ENCODE measurements at regions not wholly inside any gene's neighbourhood (a gene's known extent, or its start where the extent isn't known, plus 50 kb on each side); places are given as distances from the start of the nearest gene placed in this dataset.

GRCh38 chr4:65120287-65120686, 550.0 kb downstream of the EPHA5 start:
- no peak for TF ChIP-seq POLR2A (IDR thresholded peaks at IDR 0.05)
- no peak for TF ChIP-seq CTCF (IDR thresholded peaks at IDR 0.05)
- no peak for DNase-seq

GRCh38 chr4:65102419-65102818, 567.9 kb downstream of the EPHA5 start:
- H3K36me3 ChIP-seq: no peaks in the 10 kb centered on the region
- TF ChIP-seq CTCF (IDR thresholded peaks at IDR 0.05) (no peak), POLR2A (IDR thresholded peaks at IDR 0.05) (no peak)
- no peak overlapping the region for H3K4me3 ChIP-seq
- no peak overlapping the region for H3K27ac ChIP-seq
- DNase-seq: no peak
- no peaks in the 10 kb centered on the region for H3K4me1 ChIP-seq
- H3K9me3 ChIP-seq: no peaks in the 10 kb centered on the region
- no peaks in the 10 kb centered on the region for H3K27me3 ChIP-seq

More at GRCh38 chr4:65120287-65120686, 550.0 kb downstream of the EPHA5 start:
- H3K4me1 ChIP-seq: no peaks in the 10 kb centered on the region
- H3K4me3 ChIP-seq: no peak overlapping the region
- H3K9me3 ChIP-seq: no peaks in the 10 kb centered on the region
- no peak overlapping the region for H3K27ac ChIP-seq
- H3K36me3 ChIP-seq: no peaks in the 10 kb centered on the region
- H3K27me3 ChIP-seq: no peaks in the 10 kb centered on the region

GRCh38 chr4:65096630-65097029, 573.7 kb downstream of the EPHA5 start:
- Histone ChIP-seq H3K9me3 (no peaks in the 10 kb centered on the region), H3K36me3 (no peaks in the 10 kb centered on the region), H3K4me1 (no peaks in the 10 kb centered on the region), H3K27me3 (no peaks in the 10 kb centered on the region), H3K4me3 (no peak overlapping the region), H3K27ac (no peak overlapping the region)
- no peak for TF ChIP-seq POLR2A (IDR thresholded peaks at IDR 0.05)
- no peak for TF ChIP-seq CTCF (IDR thresholded peaks at IDR 0.05)
- DNase-seq: no peak

- no peak overlapping the region for H3K27ac ChIP-seq
- DNase-seq: no peak
- no peak for TF ChIP-seq POLR2A (IDR thresholded peaks at IDR 0.05)
- no peak for TF ChIP-seq CTCF (IDR thresholded peaks at IDR 0.05)
- no peaks in the 10 kb centered on the region for H3K9me3 ChIP-seq
- H3K4me1 ChIP-seq: no peaks in the 10 kb centered on the region
- no peaks in the 10 kb centered on the region for H3K36me3 ChIP-seq
- no peak overlapping the region for H3K4me3 ChIP-seq
- no peaks in the 10 kb centered on the region for H3K27me3 ChIP-seq
These were observed 580.6 kb downstream of the EPHA5 start for GRCh38 chr4:65089666-65090065.

GRCh38 chr4:65083076-65083475, 587.2 kb downstream of the EPHA5 start:
- Histone ChIP-seq H3K36me3 (no peaks in the 10 kb centered on the region), H3K27me3 (no peaks in the 10 kb centered on the region), H3K9me3 (no peaks in the 10 kb centered on the region), H3K4me3 (no peak overlapping the region), H3K27ac (no peak overlapping the region), H3K4me1 (no peaks in the 10 kb centered on the region)
- TF ChIP-seq POLR2A (IDR thresholded peaks at IDR 0.05) (no peak), CTCF (IDR thresholded peaks at IDR 0.05) (no peak)
- no peak for DNase-seq

GRCh38 chr4:65071564-65071963, 598.7 kb downstream of the EPHA5 start:
- H3K4me3 ChIP-seq: no peak overlapping the region
- no peak for DNase-seq
- TF ChIP-seq CTCF (IDR thresholded peaks at IDR 0.05): no peak
- no peak for TF ChIP-seq POLR2A (IDR thresholded peaks at IDR 0.05)
- H3K27ac ChIP-seq: no peak overlapping the region
- no peaks in the 10 kb centered on the region for H3K4me1 ChIP-seq
- H3K9me3 ChIP-seq: no peaks in the 10 kb centered on the region
- no peaks in the 10 kb centered on the region for H3K27me3 ChIP-seq
- H3K36me3 ChIP-seq: no peaks in the 10 kb centered on the region

All from Peyer's patch (tissue), 4 donors.